Osteoblast (primary cell): ENCODE measurements at regions not wholly inside any gene's neighbourhood (a gene's known extent, or its start where the extent isn't known, plus 50 kb on each side); places are given as distances from the start of the nearest gene placed in this dataset.
"Not testable (repeated sequence)": the region's sequence is repeated elsewhere in the genome, so short reads cannot be mapped to it uniquely, and the experiment has no call there.

Experiments used
- DNase-seq: peaks from one replicate; pipeline ENCODE4 v3.0.0; 2011; ENCODE audit warnings: low spot score, mixed read lengths; ENCODE audit not compliant: insufficient read length; ENCODE audit errors: missing footprints
- H2AFZ ChIP-seq: 2 replicates; pipeline ENCODE4 v1.6.0; 2011; ENCODE audit warnings: mild to moderate bottlenecking, low read length
- H3K27ac ChIP-seq: 2 replicates; pipeline ENCODE4 v1.5.1; 2011; ENCODE audit warnings: mild to moderate bottlenecking, low read depth, low read length, moderate library complexity
- H3K27me3 ChIP-seq: 2 replicates; pipeline ENCODE4 v1.6.0; 2012; ENCODE audit warnings: mild to moderate bottlenecking, control low read depth, inconsistent platforms, low read length, moderate library complexity; ENCODE audit not compliant: insufficient read depth
- H3K36me3 ChIP-seq: 2 replicates; pipeline ENCODE4 v1.5.1; 2011; ENCODE audit warnings: mild to moderate bottlenecking, low read length, control low read depth, moderate library complexity; ENCODE audit not compliant: insufficient read depth
- H3K4me1 ChIP-seq: 2 replicates; pipeline ENCODE4 v1.5.1; 2011; ENCODE audit warnings: mild to moderate bottlenecking, low read length, control low read depth, moderate library complexity; ENCODE audit not compliant: insufficient read depth
- H3K4me2 ChIP-seq: 2 replicates; pipeline ENCODE4 v1.6.0; 2011; ENCODE audit warnings: mild to moderate bottlenecking, low read length; ENCODE audit not compliant: insufficient read depth
- H3K4me3 ChIP-seq: fragments of 200-600 bp; sonication (generic); 3 replicates; pipeline ENCODE4 v1.5.1; 2012; ENCODE audit warnings: mild to moderate bottlenecking, low read length, inconsistent platforms; ENCODE audit not compliant: insufficient read depth
- H3K79me2 ChIP-seq: 2 replicates; pipeline ENCODE4 v1.6.0; 2012; ENCODE audit warnings: mild to moderate bottlenecking, low read length, control low read depth, inconsistent platforms; ENCODE audit not compliant: insufficient read depth
- H3K9me3 ChIP-seq: 2 replicates; pipeline ENCODE4 v1.5.1; 2011; ENCODE audit warnings: low read depth, low read length, control low read depth
- H4K20me1 ChIP-seq: 2 replicates; pipeline ENCODE4 v1.6.0; 2012; ENCODE audit warnings: mild to moderate bottlenecking, low read length, control low read depth; ENCODE audit not compliant: insufficient read depth
- TF ChIP-seq, protein P1 (sequence below): IDR thresholded peaks from 2 replicates; pipeline ENCODE4 v1.5.1; 2011; ENCODE audit warnings: mild to moderate bottlenecking, low read depth, low read length, moderate library complexity; ENCODE audit errors: extremely low read depth

DNA sequence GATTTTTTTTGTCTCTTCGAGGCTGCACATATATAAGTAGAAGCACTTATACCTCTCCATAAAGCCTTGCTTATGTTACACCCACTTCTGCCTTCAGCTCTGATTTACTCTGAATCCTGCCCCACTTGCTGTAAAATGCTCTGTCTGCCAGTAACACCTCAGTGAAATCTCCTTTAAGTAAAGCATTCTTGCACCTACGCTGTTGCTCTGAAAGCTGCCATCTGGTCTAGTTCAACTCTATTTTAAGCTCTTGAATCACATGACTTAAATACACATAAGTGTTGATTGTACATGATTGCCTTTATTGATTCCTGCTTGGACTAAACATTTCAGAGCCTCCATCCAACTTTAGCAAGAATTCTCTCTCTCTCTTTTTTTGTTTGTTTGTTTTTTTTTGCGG, 609.0 kb upstream of the CELF4 start:
- no peaks in the 10 kb centered on the region for H3K27me3 ChIP-seq
- no peaks in the 10 kb centered on the region for H3K36me3 ChIP-seq
- no peaks in the 10 kb centered on the region for H3K79me2 ChIP-seq
- no peak overlapping the region for H2AFZ ChIP-seq
- no peak overlapping the region for H3K27ac ChIP-seq
- TF ChIP-seq, protein P1, sequence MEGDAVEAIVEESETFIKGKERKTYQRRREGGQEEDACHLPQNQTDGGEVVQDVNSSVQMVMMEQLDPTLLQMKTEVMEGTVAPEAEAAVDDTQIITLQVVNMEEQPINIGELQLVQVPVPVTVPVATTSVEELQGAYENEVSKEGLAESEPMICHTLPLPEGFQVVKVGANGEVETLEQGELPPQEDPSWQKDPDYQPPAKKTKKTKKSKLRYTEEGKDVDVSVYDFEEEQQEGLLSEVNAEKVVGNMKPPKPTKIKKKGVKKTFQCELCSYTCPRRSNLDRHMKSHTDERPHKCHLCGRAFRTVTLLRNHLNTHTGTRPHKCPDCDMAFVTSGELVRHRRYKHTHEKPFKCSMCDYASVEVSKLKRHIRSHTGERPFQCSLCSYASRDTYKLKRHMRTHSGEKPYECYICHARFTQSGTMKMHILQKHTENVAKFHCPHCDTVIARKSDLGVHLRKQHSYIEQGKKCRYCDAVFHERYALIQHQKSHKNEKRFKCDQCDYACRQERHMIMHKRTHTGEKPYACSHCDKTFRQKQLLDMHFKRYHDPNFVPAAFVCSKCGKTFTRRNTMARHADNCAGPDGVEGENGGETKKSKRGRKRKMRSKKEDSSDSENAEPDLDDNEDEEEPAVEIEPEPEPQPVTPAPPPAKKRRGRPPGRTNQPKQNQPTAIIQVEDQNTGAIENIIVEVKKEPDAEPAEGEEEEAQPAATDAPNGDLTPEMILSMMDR = no peak
- no peak overlapping the region for H3K4me2 ChIP-seq
- H3K4me1 ChIP-seq = no peaks in the 10 kb centered on the region
- no peaks in the 10 kb centered on the region for H4K20me1 ChIP-seq
- H3K9me3 ChIP-seq = no peaks in the 10 kb centered on the region
- no peak overlapping the region for H3K4me3 ChIP-seq
- DNase-seq = no peak

DNA sequence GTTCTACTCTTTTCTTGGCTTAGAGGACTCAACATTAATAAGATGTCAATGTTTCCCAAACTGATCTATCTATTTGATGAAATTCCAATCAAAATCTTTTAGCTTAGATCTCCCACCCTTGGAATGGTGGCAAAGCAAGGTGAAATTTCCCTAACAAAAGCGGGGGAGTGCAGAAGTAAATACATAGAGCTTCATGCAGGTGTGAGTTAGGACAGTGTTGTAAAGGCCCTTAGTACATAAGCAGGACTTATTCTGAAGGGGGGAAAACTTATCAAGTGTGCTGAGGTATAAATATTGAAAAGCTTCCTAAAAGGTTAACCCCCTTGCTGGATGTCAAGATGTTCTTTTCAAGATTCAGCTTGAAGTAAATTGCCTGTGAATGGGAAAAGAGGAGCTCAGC, 608.6 kb upstream of the CELF4 start:
- Histone ChIP-seq H3K27ac (no peak overlapping the region), H3K4me3 (no peak overlapping the region), H3K4me1 (no peaks in the 10 kb centered on the region), H3K79me2 (no peaks in the 10 kb centered on the region), H2AFZ (no peak overlapping the region), H3K4me2 (no peak overlapping the region), H3K36me3 (no peaks in the 10 kb centered on the region), H4K20me1 (no peaks in the 10 kb centered on the region), H3K27me3 (no peaks in the 10 kb centered on the region), H3K9me3 (no peaks in the 10 kb centered on the region)
- no peak for DNase-seq
- TF ChIP-seq, protein P1 = no peak

DNA sequence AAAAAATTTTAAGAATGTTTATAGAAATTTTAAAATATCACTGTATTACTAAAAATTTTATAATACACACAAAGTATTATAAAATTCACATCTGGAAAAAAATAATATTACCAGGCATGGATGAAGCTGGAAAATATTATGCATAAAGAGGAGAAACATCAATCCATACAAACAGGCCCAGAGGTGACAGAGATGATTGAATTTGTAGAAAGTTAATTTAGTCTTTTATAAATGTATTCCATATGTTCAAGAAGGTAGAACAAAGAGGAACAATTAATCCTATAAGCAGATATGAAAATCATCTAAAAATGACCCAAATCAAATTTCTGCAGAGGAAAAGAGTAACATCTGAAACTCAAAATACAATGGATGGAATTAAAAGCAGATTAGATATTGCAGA, 605.2 kb upstream of the CELF4 start:
- Histone ChIP-seq H3K27me3 (no peaks in the 10 kb centered on the region), H3K36me3 (no peaks in the 10 kb centered on the region), H3K79me2 (no peaks in the 10 kb centered on the region), H3K4me1 (no peaks in the 10 kb centered on the region), H3K27ac (no peak overlapping the region), H2AFZ (no peak overlapping the region), H3K4me3 (no peak overlapping the region), H4K20me1 (no peaks in the 10 kb centered on the region), H3K4me2 (no peak overlapping the region), H3K9me3 (no peaks in the 10 kb centered on the region)
- TF ChIP-seq, protein P1 = no peak
- DNase-seq = no peak

DNA sequence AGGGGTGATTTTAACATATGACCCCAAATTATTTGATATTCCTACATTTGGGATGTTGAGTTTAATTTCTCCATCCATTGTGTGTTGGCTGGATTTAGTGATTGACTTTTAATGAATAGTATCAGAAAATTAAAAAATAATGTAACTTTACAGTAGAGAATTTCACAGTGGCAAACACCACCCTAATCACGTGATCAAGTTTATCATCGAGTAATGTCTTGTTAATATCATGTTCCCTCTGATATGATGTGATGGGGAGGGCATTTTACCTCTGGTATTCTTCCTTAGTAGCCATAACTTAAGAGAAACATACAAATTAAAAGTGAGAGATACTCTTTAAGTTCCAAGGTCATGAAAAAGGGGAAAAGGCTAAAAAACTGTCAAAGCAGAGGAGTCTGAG, 602.0 kb upstream of the CELF4 start:
- TF ChIP-seq, protein P1 = no peak
- Histone ChIP-seq H3K27me3 (no peaks in the 10 kb centered on the region), H2AFZ (no peak overlapping the region), H3K79me2 (no peaks in the 10 kb centered on the region), H3K4me2 (no peak overlapping the region), H4K20me1 (no peaks in the 10 kb centered on the region), H3K9me3 (peaks cover 4% of the 10 kb centered on the region), H3K27ac (no peak overlapping the region), H3K4me1 (no peaks in the 10 kb centered on the region), H3K36me3 (no peaks in the 10 kb centered on the region), H3K4me3 (no peak overlapping the region)
- no peak for DNase-seq

DNA sequence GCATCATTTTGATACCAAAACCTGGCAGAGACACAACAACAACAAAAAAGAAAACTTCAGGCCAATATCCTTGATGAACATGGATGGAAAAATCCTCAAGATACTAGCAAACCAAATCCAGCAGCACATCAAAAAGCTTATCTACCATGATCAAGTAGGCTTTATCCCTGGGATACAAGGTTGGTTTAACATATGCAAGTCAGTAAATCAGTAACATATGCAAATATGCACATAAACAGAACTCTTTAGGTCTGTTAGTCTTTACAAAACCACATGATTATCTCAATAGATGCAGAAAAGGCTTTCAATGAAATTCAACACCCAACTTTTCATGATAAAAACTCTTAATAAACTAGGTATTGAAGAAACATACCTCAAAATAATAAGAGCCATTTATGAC, 587.5 kb upstream of the CELF4 start:
- H2AFZ ChIP-seq, H3K4me1 ChIP-seq, H3K79me2 ChIP-seq, H3K36me3 ChIP-seq, H3K4me2 ChIP-seq, H3K9me3 ChIP-seq, H3K4me3 ChIP-seq, DNase-seq, H3K27me3 ChIP-seq, H3K27ac ChIP-seq, H4K20me1 ChIP-seq: not testable (repeated sequence)
